ENCODE measurements at regions not wholly inside any gene's neighbourhood (a gene's known extent, or its start where the extent isn't known, plus 50 kb on each side); places are given as distances from the start of the nearest gene placed in this dataset.

DNA sequence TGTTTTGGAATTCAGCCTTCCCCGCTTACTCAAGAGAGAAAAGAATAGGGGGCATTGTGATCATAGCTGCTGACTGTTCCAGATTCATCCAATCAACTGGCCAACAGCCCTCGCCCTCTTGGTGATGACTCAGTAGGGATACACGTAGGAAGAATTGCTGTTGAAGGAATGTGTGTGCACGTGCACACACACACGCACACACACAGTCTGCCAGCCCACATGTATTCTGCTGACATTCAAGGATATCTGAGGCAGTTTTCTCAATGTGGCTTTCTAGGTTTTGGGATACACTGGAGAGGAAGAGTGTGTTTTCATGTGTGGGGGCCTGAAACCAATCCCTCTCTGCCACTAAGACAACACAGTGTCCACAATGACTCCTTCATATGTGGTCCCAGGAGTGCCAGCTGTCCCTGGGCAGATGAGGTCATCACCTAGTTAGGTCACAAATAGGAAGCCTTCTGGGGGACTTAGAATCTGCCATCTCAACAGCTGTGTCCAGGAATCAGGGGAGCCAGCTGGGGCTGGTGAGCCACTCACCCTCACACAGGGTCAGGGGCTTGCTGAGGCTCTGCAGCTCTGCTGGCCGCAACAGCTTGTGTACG lies 352.6 kb downstream of the SS18 start:
- no peaks in the 10 kb centered on the region for H3K27me3 ChIP-seq (ENCODE audit: control insufficient read depth, insufficient read depth, low read length)
- H3K27ac ChIP-seq (ENCODE audit: low read length): no peak overlapping the region
- no peaks in the 10 kb centered on the region for H3K4me1 Mint-ChIP-seq
- no peaks in the 10 kb centered on the region for H3K9me3 ChIP-seq (ENCODE audit: control insufficient read depth, insufficient read depth, low read length)
- intact Hi-C loops (cut with micrococcal nuclease): no loop called here
- no peak overlapping the region for H3K4me3 Mint-ChIP-seq
- peaks cover 0 to 3% of the 10 kb centered on the region in 2 donors for H3K9me3 Mint-ChIP-seq
- WGBS (ENCODE audit: insufficient coverage): 88% methylated on average over 7 of the region's 7 CpGs
- H3K36me3 Mint-ChIP-seq: no peaks in the 10 kb centered on the region
- H3K27me3 Mint-ChIP-seq (ENCODE audit: low read depth in 2 of 2): peaks cover 7 to 14% of the 10 kb centered on the region in 2 donors
- ATAC-seq: no peak
- H3K4me3 ChIP-seq (ENCODE audit: low read length): no peak overlapping the region
- no peak for DNase-seq
- H3K4me1 ChIP-seq (ENCODE audit: control insufficient read depth, insufficient read depth, low read length): no peaks in the 10 kb centered on the region
- no peak overlapping the region for H3K27ac Mint-ChIP-seq
- TF ChIP-seq, protein P1, sequence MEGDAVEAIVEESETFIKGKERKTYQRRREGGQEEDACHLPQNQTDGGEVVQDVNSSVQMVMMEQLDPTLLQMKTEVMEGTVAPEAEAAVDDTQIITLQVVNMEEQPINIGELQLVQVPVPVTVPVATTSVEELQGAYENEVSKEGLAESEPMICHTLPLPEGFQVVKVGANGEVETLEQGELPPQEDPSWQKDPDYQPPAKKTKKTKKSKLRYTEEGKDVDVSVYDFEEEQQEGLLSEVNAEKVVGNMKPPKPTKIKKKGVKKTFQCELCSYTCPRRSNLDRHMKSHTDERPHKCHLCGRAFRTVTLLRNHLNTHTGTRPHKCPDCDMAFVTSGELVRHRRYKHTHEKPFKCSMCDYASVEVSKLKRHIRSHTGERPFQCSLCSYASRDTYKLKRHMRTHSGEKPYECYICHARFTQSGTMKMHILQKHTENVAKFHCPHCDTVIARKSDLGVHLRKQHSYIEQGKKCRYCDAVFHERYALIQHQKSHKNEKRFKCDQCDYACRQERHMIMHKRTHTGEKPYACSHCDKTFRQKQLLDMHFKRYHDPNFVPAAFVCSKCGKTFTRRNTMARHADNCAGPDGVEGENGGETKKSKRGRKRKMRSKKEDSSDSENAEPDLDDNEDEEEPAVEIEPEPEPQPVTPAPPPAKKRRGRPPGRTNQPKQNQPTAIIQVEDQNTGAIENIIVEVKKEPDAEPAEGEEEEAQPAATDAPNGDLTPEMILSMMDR (IDR thresholded peaks at IDR 0.05): no peak
- no peaks in the 10 kb centered on the region for H3K36me3 ChIP-seq (ENCODE audit: control insufficient read depth, insufficient read depth, low read length)

DNA sequence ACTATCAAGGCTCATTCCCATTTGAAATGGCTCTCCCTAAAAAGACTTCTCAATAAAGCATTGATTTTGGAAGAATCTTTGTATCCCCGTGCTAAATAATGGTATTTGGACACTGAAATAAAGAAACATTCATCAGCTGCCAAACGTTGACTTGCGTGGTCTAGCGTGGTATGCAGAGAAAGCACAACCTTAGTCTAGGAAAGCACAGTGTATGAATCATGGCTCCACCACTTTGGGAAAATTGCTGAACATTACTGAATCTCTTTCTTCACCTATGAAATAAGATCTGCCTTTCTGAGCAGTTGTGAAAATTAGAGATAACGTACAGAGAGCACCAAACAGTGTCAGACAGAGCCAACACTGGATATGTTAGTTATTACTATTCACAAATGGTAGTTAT lies 353.9 kb downstream of the SS18 start:
- H3K36me3 Mint-ChIP-seq: no peaks in the 10 kb centered on the region
- no peaks in the 10 kb centered on the region for H3K4me1 Mint-ChIP-seq
- H3K27ac ChIP-seq (ENCODE audit: low read length): no peak overlapping the region
- H3K27ac Mint-ChIP-seq: no peak overlapping the region
- peaks cover 0 to 3% of the 10 kb centered on the region in 2 donors for H3K9me3 Mint-ChIP-seq
- H3K4me1 ChIP-seq (ENCODE audit: control insufficient read depth, insufficient read depth, low read length): no peaks in the 10 kb centered on the region
- WGBS (ENCODE audit: insufficient coverage): 87% methylated on average over 5 of the region's 5 CpGs
- no peak overlapping the region for H3K4me3 ChIP-seq (ENCODE audit: low read length)
- no peak overlapping the region for H3K4me3 Mint-ChIP-seq
- H3K27me3 ChIP-seq (ENCODE audit: control insufficient read depth, insufficient read depth, low read length): no peaks in the 10 kb centered on the region
- no peaks in the 10 kb centered on the region for H3K9me3 ChIP-seq (ENCODE audit: control insufficient read depth, insufficient read depth, low read length)
- peaks cover 7 to 11% of the 10 kb centered on the region in 2 donors for H3K27me3 Mint-ChIP-seq (ENCODE audit: low read depth in 2 of 2)
- intact Hi-C loops (cut with micrococcal nuclease): no loop called here
- DNase-seq: no peak
- H3K36me3 ChIP-seq (ENCODE audit: control insufficient read depth, insufficient read depth, low read length): no peaks in the 10 kb centered on the region
- no peak for ATAC-seq
- TF ChIP-seq, protein P1 (IDR thresholded peaks at IDR 0.05): no peak

DNA sequence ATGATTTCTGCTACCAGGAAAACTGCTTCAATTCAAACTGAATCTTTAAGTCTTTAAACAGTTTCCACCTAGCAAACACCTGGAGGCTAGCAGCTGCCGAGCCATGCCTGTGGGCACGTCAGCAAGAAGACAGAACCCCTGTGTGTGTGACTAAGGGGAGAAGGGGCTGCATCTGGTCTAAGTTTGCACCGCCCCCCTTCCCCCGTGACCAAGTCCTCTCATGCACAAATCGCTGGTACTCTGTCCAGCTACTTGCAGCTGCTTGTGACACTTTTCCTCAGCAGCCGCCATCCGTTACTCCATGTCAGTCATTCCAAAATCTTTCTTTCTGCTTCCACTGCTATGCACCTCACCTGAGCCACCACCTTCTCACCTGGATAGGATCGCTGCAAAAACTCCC lies 355.0 kb downstream of the SS18 start:
- H3K27me3 ChIP-seq (ENCODE audit: control insufficient read depth, insufficient read depth, low read length): no peaks in the 10 kb centered on the region
- Mint-ChIP-seq H3K27me3 (ENCODE audit: low read depth in 2 of 2) (peaks cover 7 to 19% of the 10 kb centered on the region in 2 donors), H3K27ac (no peak overlapping the region), H3K4me3 (no peak overlapping the region), H3K4me1 (no peaks in the 10 kb centered on the region), H3K36me3 (no peaks in the 10 kb centered on the region), H3K9me3 (peaks cover 0 to 6% of the 10 kb centered on the region in 2 donors)
- no peak overlapping the region for H3K4me3 ChIP-seq (ENCODE audit: low read length)
- ATAC-seq (no peak), DNase-seq (no peak)
- no peaks in the 10 kb centered on the region for H3K9me3 ChIP-seq (ENCODE audit: control insufficient read depth, insufficient read depth, low read length)
- H3K27ac ChIP-seq (ENCODE audit: low read length): no peak overlapping the region
- no peaks in the 10 kb centered on the region for H3K36me3 ChIP-seq (ENCODE audit: control insufficient read depth, insufficient read depth, low read length)
- no peaks in the 10 kb centered on the region for H3K4me1 ChIP-seq (ENCODE audit: control insufficient read depth, insufficient read depth, low read length)
- TF ChIP-seq, protein P1 (IDR thresholded peaks at IDR 0.05): no peak
- intact Hi-C loops (cut with micrococcal nuclease): no loop called here
- WGBS (ENCODE audit: insufficient coverage): 93% methylated on average over 8 of the region's 8 CpGs

DNA sequence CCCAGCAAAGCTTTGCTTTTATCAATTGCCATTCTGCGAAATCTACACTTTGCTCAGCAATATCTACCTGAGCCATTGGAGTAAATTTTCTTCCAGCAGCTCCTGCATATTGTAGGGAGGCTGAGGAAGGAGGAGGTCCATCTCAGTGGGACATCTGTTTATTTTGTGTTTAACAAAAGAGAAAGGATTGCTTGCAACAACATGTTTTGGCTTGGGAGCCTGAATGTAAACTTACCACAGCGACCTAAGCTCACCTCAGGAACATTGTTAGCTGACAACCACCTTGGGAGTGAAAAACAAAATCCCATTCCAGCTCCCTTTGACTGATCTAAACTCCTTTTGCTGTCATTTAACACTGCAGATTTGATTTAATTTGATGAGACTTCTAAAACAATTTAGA lies 356.1 kb downstream of the SS18 start:
- WGBS (ENCODE audit: insufficient coverage): 33% methylated on average over 1 of the region's 2 CpGs
- Histone ChIP-seq H3K9me3 (ENCODE audit: control insufficient read depth, insufficient read depth, low read length) (no peaks in the 10 kb centered on the region), H3K4me3 (ENCODE audit: low read length) (no peak overlapping the region), H3K4me1 (ENCODE audit: control insufficient read depth, insufficient read depth, low read length) (no peaks in the 10 kb centered on the region), H3K36me3 (ENCODE audit: control insufficient read depth, insufficient read depth, low read length) (no peaks in the 10 kb centered on the region), H3K27ac (ENCODE audit: low read length) (no peak overlapping the region), H3K27me3 (ENCODE audit: control insufficient read depth, insufficient read depth, low read length) (no peaks in the 10 kb centered on the region)
- TF ChIP-seq, protein P1 (IDR thresholded peaks at IDR 0.05): no peak
- H3K9me3 Mint-ChIP-seq: peaks cover 0 to 6% of the 10 kb centered on the region in 2 donors
- H3K4me3 Mint-ChIP-seq: no peak overlapping the region
- H3K4me1 Mint-ChIP-seq: peaks cover 0 to 5% of the 10 kb centered on the region in 2 donors
- H3K27me3 Mint-ChIP-seq (ENCODE audit: low read depth in 2 of 2): peaks cover 7 to 19% of the 10 kb centered on the region in 2 donors
- DNase-seq: no peak
- no peak for ATAC-seq
- no peaks in the 10 kb centered on the region for H3K36me3 Mint-ChIP-seq
- intact Hi-C loops (cut with micrococcal nuclease): no loop called here
- H3K27ac Mint-ChIP-seq: no peak overlapping the region

Data from natural killer cell (primary cell).